Stimulated activated CD4-positive, alpha-beta T cell treated with anti-CD3 and anti-CD28 coated beads, Interleukin-2, amount 100 ng/mL, for 4 hours (primary cell): ENCODE measurements at regions not wholly inside any gene's neighbourhood (a gene's known extent, or its start where the extent isn't known, plus 50 kb on each side); places are given as distances from the start of the nearest gene placed in this dataset.
A peak's percentile ranks its signal among the peaks of the same experiment; 100 is the strongest.

Experiments used
- DNase-seq: peaks from one replicate; pipeline ENCODE4 v3.0.0-alpha.2; 2020; ENCODE audit warnings: low read depth

DNA sequence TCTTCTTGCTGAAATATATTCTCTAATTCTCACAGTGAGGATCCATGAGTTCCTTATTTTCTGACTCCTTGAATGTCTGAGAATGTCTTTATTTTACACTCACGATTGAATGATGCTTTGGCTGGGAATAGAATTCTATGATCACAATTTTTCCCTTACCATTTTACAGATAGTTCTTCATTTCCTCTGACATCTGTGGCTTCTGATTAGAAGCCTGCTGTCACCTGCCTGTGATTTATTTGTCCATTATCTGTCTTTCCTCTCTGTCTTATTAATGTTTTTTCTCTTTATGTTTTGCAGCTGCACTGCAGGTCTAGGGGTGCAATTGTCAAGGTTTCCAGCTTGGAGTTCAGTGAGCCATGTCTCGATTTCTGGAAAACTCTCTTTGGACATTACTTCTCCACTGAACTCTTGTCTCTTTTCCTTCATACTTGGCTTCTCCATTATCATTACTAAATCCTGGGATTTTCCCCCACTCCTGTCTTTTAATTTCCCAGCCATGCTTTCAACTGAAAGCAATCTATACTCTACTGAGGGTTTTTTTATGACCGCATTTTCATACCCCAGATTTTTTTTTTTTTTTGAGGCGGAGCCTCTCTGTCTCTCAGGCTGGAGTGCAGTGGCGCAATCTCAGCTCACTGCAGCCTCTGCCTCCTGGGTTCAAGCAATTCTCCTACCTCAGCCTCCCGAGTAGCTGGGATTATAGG, 85.8 kb upstream of the PRNP start:
- DNase-seq: no peak

DNA sequence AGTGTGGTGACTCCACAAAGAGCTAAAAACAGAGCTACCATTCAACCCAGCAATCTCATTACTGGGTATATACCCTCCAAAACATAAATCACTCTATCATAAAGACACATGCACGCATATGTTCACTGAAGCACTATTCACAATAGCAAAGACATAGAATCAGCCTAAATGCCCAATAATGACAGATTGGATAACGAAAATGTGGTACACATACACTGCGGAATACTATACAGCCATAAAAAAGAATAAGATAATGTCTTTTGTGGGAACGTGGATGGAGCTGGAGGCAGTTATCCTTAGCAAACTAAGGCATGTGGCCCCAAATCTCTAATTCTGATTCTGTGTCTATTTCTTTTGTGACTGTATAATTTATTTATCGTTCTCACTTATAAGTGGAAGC, 89.0 kb upstream of the PRNP start:
- no peak for DNase-seq

DNA sequence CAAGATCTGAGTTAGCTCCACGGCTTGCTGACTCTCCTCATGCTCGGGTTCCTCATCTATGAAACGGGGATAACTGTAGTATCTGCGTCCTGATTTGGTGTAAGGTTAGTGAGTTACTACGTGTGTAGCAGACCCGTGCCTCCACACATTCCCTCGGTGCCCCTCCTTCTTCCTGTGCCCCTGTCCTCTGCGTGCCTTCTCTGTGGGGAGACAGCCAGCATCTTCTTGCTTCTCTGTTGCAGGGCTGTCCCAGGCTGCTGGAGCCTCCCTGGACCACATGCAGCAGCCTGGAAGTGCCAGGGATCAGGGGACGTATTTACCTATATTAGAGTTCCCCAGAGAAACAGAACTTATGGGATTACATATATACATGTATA, 93.1 kb upstream of the PRNP start:
- DNase-seq: no peak

DNA sequence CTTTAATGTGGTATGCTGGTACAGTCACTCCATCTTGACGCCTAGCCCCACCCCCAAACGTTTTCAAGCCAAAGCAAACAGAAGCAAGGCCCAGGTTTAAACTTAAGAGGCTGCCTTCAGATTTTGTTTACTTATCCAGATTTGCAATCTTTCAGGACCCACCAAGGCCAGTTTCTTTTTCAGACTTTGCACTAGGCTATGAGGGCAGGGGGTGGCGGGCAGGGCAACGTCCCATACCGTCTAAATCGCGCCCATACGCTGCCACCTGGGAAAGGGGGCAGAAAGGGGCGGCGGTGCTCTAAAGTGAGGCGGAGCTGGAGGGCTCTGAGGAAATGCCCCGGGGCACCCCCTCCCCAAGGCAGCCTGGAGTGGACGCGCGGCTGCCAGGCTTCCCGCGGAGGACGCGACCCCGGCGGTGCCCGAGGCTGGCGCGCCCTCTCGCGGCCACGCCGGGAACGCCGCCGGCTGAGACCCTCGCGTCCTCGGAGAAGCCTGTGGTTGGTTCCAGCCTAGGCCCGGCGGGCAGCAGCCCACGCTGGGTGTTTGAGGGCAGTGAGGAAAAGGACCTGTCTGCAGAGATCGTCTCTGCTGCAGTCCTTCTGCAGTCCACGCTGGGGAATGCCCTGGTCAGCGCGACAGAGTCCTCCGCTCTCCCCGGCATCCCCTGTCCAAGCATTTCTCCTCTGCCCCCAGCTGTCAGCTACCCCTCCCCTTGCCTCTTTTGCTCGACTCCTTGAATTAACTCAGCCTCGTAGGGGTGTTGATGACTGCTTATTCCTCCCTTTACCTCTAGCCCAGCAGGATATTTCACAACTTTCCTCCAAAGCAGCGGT, 93.7 kb upstream of the PRNP start:
- peak; percentile 16 for DNase-seq

- DNase-seq: no peak
Measured at GRCh38 chr20:4591975-4592315, 94.3 kb upstream of the PRNP start.

- DNase-seq: no peak
Measured at GRCh38 chr20:4585758-4586157, 100.5 kb upstream of the PRNP start.

DNA sequence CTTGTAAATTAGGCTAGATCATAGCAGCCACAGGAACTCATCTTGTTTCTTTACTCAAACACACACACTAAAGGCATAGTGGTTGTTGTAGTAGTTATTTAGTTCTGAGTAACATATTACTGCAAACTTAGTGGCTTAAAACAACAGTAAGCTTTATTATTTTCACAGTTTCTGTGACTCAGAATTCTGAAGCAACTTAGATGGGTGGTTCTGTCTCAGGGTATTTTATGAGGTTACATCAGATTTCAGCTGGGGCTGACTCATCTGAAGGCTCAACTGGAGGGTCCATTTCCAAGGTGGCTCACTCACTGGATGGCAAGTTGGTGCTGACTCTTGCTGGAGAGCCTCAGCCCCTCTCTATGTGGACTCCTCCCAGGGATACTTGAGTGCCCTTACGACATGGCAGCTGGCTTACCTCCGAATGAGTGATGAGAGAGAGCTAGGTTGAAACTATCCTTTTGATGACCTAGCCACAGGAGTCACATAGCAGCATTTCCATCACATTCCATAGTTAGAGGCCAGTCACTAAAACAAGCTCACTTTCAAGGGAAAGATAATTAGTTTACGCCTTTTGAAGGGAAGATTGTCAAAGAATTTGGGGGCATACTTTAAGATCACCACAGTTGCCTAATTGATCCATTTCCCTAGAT, 101.0 kb upstream of the PRNP start:
- DNase-seq: no peak

DNA sequence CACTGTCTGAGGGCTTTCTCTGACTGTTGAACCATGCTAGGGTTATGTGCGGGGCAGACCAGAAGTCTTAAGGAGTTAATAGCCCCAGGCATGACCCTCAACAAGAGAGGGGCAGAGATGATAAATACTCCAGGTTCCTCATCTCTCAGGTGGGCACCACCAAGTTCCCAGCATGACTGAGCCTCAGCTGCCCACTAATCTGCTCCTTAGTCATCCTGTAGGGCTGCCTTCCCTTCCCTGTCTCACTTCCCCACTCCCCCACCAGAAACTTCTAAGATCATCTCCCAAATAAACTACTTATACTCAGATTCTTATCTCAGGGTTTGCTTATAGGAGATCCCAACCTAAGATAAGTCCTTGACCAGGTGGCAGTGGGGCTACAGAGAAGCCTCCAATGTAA, 101.7 kb upstream of the PRNP start:
- DNase-seq: no peak

- DNase-seq: no peak
Measured at GRCh38 chr20:4581838-4582237, 104.4 kb upstream of the PRNP start.

- DNase-seq: no peak
Measured at GRCh38 chr20:4578375-4578774, 107.9 kb upstream of the PRNP start.

- DNase-seq: no peak
Measured at GRCh38 chr20:4574356-4574690, 111.9 kb upstream of the PRNP start.

- no peak for DNase-seq
Measured at GRCh38 chr20:4573564-4574355, 112.5 kb upstream of the PRNP start.

DNA sequence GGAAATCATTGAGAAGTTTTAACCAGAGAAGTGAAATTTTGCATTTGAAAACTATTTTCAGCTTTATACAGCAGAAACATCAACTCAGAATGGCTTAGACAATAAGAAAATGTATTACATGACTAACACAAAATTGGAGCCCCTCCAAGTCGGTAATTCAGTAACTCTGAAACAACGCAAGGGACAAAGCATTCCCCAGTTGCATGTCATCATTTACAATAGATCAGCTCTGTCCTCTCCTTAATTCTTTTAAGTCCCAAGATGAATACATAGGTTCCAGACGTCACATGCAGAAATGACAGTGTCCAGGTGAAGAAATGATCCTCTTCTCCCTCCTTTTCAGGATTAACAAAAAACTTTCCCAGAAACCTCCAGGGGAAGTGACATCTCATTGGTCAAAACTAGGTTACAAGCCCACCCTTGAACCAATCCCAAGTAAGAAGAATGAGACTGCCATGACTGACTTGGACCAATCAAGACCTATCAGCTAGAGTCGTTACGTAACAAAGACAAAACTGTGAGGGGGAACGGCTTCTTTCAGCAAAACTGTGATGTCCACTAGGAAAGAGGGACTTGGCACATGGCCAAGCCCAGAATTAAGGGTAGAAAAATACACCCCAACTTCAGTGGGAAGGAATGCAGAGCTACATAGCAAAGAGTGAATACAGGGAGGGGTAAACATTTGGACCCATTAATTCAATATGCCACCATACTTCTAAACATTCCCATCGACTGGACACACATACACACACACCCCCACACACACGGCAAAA, 114.3 kb upstream of the PRNP start:
- DNase-seq: no peak

DNA sequence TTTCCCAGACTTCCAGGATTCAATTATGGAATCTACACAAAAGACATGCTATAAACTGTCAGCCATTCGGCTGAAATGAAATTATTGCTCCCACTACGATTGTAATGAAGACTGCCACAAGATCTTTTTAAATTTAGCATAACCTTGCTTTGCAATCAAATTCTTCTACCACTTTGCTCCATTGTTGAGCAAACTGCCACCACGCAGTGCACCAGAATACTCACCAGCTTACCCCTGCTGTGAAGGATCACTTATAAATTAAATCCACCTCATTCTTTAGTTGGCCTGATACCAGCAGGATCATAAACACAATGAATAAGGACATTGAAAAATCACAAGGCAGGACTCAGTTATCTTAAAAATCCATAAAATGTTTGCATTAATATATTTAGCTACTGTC, 116.4 kb upstream of the PRNP start:
- no peak for DNase-seq

DNA sequence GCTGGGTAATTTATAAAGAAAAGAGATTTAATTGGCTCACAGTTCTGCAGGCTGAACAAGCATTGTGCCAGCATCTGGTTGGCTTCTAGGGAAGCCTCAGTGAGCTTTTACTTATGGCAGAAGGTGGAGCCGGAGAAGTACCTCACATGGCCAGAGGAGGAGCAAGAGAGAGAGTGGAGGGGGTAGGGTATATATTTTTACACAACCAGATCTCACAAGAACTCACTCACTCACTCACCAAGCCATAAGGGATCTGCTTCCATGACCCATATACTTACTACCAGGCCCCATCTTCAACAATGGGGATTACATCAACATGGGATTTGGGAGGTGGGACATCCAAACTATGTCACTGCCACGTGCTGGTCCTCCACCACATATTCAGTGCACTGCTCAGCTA, 117.2 kb upstream of the PRNP start:
- DNase-seq: no peak

DNA sequence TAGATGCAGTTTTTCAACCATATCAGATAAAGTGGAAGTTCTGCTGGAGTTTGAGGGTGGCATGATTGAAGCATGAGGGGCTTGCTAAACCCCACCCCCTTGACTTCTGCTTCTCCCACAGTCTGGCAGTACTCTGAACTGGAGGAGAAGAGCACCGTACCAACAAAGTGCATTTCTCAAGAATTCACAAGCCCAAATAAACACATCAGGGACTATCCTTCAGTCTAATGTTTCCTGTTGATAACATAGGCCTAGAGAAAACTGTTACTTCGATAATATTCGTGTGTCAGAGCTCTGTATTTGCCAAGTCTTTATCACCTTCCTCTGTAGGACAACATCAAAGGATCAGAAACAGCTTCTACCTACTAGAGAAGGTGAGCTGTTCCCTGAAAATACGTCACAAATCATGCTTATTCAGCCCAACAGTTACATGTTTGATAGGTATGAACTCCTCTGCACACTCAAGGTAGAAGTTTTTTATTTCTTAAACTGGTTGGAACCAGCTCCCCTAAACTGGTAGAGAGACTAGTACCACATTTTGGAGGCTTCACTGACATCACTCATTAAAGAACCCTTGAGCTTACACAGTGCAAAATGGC, 117.8 kb upstream of the PRNP start:
- DNase-seq: no peak

GRCh38 chr20:4567170-4567569, 119.1 kb upstream of the PRNP start:
- no peak for DNase-seq

GRCh38 chr20:4563534-4563933, 122.7 kb upstream of the PRNP start:
- no peak for DNase-seq

DNA sequence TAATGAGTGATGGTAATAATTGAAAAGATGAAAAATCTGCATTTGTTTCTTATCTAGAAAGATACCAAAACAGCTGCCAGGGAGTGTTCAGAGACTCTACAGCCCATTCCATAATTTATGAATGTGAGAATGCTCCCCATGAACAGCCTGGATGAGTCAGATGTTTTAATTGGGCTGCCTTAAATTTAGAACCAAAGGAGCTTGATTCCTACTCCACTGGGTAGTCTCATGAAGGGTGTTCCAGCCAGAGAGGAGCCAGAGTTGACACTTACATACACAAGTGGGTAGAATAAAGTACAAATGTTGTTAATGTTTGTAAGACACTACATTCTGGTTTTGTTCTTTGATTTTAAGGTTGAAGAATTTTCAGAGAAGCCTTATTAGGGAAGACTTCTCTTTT, 123.2 kb upstream of the PRNP start:
- no peak for DNase-seq

GRCh38 chr20:4560667-4561066, 125.6 kb upstream of the PRNP start:
- no peak for DNase-seq

GRCh38 chr20:4559906-4560305, 126.3 kb upstream of the PRNP start:
- DNase-seq: no peak

- DNase-seq: no peak
Measured at GRCh38 chr20:4559106-4559505, 127.2 kb upstream of the PRNP start.
